Fibroblast of lung (primary cell): ENCODE measurements at regions not wholly inside any gene's neighbourhood (a gene's known extent, or its start where the extent isn't known, plus 50 kb on each side); places are given as distances from the start of the nearest gene placed in this dataset.

ENCODE experiments used
- DNase-seq, 2 donors: peaks; one replicate each; pipeline versions ENCODE4 v3.0.0 to v3.0.0-alpha.2; 2010; ENCODE audit warnings: low read depth in 2 of 2
- H2AFZ ChIP-seq: 2 replicates; pipeline ENCODE4 v1.5.1; 2012; ENCODE audit warnings: low read length, control low read depth, inconsistent platforms
- H3K27ac ChIP-seq: 2 replicates; pipeline ENCODE4 v1.5.1; 2011; ENCODE audit warnings: low read length, control low read depth; ENCODE audit not compliant: insufficient read depth
- H3K27me3 ChIP-seq: 2 replicates; pipeline ENCODE4 v1.5.1; 2011; ENCODE audit warnings: mild to moderate bottlenecking, low read length; ENCODE audit not compliant: control insufficient read depth, insufficient read depth
- H3K36me3 ChIP-seq: 2 replicates; pipeline ENCODE4 v1.5.1; 2011; ENCODE audit warnings: low read length; ENCODE audit not compliant: control insufficient read depth, insufficient read depth
- H3K4me1 ChIP-seq: 2 replicates; pipeline ENCODE4 v1.5.1; 2011; ENCODE audit warnings: low read length; ENCODE audit not compliant: control insufficient read depth, insufficient read depth; ENCODE audit errors: extremely low read depth
- H3K4me2 ChIP-seq: 2 replicates; pipeline ENCODE4 v1.5.1; 2011; ENCODE audit warnings: low read length, control low read depth; ENCODE audit not compliant: insufficient read depth; ENCODE audit errors: extremely low read depth
- H3K4me3 ChIP-seq, 4 experiments: fragments of 200-600 bp in 1 of 4; sonication (generic) in 1 of 4; replicated peaks in 1 of 4; 2 replicates each; pipeline ENCODE4 v1.5.1; 2011 to 2016; ENCODE audit warnings: low read length in 4 of 4, low read depth in 3 of 4, mild to moderate bottlenecking in 3 of 4, control low read depth in 2 of 4, inconsistent platforms in 1 of 4, mixed read lengths in 1 of 4; ENCODE audit not compliant: insufficient read depth in 1 of 4; ENCODE audit errors: control extremely low read depth in 1 of 4
- H3K79me2 ChIP-seq: 2 replicates; pipeline ENCODE4 v1.5.1; 2012; ENCODE audit warnings: mild to moderate bottlenecking, low read length, inconsistent platforms; ENCODE audit not compliant: control insufficient read depth, insufficient read depth
- H3K9ac ChIP-seq: 2 replicates; pipeline ENCODE4 v1.5.1; 2011; ENCODE audit warnings: mild to moderate bottlenecking, low read length, control low read depth; ENCODE audit not compliant: insufficient read depth
- H3K9me3 ChIP-seq: 2 replicates; pipeline ENCODE4 v1.5.1; 2012; ENCODE audit warnings: low read depth, low read length; ENCODE audit not compliant: control insufficient read depth, insufficient read depth
- H4K20me1 ChIP-seq: 2 replicates; pipeline ENCODE4 v1.5.1; 2011; ENCODE audit warnings: low read length; ENCODE audit not compliant: control insufficient read depth, insufficient read depth; ENCODE audit errors: extremely low read depth
- EZH2 ChIP-seq: IDR thresholded peaks from 2 replicates; pipeline ENCODE4 v1.5.1; 2012; ENCODE audit warnings: low read length, control low read depth, mild to moderate bottlenecking; ENCODE audit errors: missing control alignments
- TF ChIP-seq, protein P1 (sequence below), 2 donors: IDR thresholded peaks in 1 of 2; conservative IDR thresholded peaks in 1 of 2; 1 replicate in 1 of 2; 2 replicates in 1 of 2; pipeline ENCODE4 v1.5.1; 2011 to 2012; ENCODE audit warnings: low read length in 2 of 2, control low read depth in 1 of 2, inconsistent platforms in 1 of 2, low read depth in 1 of 2, mild to moderate bottlenecking in 1 of 2

DNA sequence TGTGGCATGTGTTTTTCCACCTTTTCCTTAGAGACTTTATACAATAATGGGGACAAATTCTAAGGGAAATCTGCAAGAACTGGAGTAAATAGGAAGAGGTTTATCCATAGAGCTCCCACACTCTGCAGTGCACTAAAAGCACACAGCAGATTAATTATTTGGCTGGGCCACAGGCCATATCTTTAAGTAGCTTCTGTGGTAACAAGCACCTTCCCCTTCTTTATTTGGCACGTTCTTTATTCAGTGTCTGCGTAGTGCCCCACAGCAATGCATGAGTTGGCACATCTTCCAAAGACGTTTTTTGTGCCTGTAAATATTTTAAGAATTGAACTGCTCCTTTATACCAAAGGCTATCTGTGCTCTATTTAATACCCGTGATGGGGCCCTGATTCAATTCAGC is 104.9 kb upstream of the MBL2 start:
- no peak overlapping the region for H3K9ac ChIP-seq
- no peak overlapping the region for H3K27ac ChIP-seq
- no peak overlapping the region for H2AFZ ChIP-seq
- TF ChIP-seq, protein P1, sequence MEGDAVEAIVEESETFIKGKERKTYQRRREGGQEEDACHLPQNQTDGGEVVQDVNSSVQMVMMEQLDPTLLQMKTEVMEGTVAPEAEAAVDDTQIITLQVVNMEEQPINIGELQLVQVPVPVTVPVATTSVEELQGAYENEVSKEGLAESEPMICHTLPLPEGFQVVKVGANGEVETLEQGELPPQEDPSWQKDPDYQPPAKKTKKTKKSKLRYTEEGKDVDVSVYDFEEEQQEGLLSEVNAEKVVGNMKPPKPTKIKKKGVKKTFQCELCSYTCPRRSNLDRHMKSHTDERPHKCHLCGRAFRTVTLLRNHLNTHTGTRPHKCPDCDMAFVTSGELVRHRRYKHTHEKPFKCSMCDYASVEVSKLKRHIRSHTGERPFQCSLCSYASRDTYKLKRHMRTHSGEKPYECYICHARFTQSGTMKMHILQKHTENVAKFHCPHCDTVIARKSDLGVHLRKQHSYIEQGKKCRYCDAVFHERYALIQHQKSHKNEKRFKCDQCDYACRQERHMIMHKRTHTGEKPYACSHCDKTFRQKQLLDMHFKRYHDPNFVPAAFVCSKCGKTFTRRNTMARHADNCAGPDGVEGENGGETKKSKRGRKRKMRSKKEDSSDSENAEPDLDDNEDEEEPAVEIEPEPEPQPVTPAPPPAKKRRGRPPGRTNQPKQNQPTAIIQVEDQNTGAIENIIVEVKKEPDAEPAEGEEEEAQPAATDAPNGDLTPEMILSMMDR (conservative IDR thresholded peaks at IDR 0.05 in 1 of 2, IDR thresholded peaks at IDR 0.05 in 1 of 2; ENCODE audit: low read depth in 1 of 2, low read length in 2 of 2): no peak
- TF ChIP-seq EZH2: no peak
- H3K9me3 ChIP-seq: no peaks in the 10 kb centered on the region
- no peak overlapping the region for H3K4me3 ChIP-seq
- no peaks in the 10 kb centered on the region for H3K36me3 ChIP-seq
- no peaks in the 10 kb centered on the region for H3K79me2 ChIP-seq
- no peaks in the 10 kb centered on the region for H3K27me3 ChIP-seq
- no peaks in the 10 kb centered on the region for H4K20me1 ChIP-seq
- no peaks in the 10 kb centered on the region for H3K4me1 ChIP-seq
- DNase-seq: peak in 1 of 2 donors; percentile 12
- H3K4me2 ChIP-seq: no peak overlapping the region

- no peak overlapping the region for H3K4me2 ChIP-seq
- H4K20me1 ChIP-seq: no peaks in the 10 kb centered on the region
- DNase-seq: no peak
- H3K9me3 ChIP-seq: no peaks in the 10 kb centered on the region
- no peaks in the 10 kb centered on the region for H3K79me2 ChIP-seq
- H3K36me3 ChIP-seq: no peaks in the 10 kb centered on the region
- H3K4me1 ChIP-seq: no peaks in the 10 kb centered on the region
- TF ChIP-seq, protein P1 (conservative IDR thresholded peaks at IDR 0.05 in 1 of 2, IDR thresholded peaks at IDR 0.05 in 1 of 2; ENCODE audit: low read depth in 1 of 2, low read length in 2 of 2): no peak
- TF ChIP-seq EZH2: no peak
- H3K9ac ChIP-seq: no peak overlapping the region
- H3K27ac ChIP-seq: no peak overlapping the region
- H2AFZ ChIP-seq: no peak overlapping the region
- no peak overlapping the region for H3K4me3 ChIP-seq
- H3K27me3 ChIP-seq: no peaks in the 10 kb centered on the region
These were observed 102.8 kb upstream of the MBL2 start for GRCh38 chr10:52875336-52875735.

- Histone ChIP-seq H2AFZ (no peak overlapping the region), H3K36me3 (no peaks in the 10 kb centered on the region)
- TF ChIP-seq, protein P1 (conservative IDR thresholded peaks at IDR 0.05 in 1 of 2, IDR thresholded peaks at IDR 0.05 in 1 of 2; ENCODE audit: low read depth in 1 of 2, low read length in 2 of 2): no peak
- TF ChIP-seq EZH2: no peak
These were observed 102.0 kb upstream of the MBL2 start for GRCh38 chr10:52874581-52874980.

More at GRCh38 chr10:52874581-52874980, 102.0 kb upstream of the MBL2 start:
- Histone ChIP-seq H3K27me3 (no peaks in the 10 kb centered on the region), H3K4me1 (no peaks in the 10 kb centered on the region), H3K4me3 (no peak overlapping the region), H3K27ac (no peak overlapping the region), H4K20me1 (no peaks in the 10 kb centered on the region), H3K4me2 (no peak overlapping the region), H3K9me3 (no peaks in the 10 kb centered on the region), H3K9ac (no peak overlapping the region), H3K79me2 (no peaks in the 10 kb centered on the region)
- no peak for DNase-seq
